CD4-positive, alpha-beta T cell (primary cell): ENCODE measurements at regions not wholly inside any gene's neighbourhood (a gene's known extent, or its start where the extent isn't known, plus 50 kb on each side); places are given as distances from the start of the nearest gene placed in this dataset.

Experiments used
- ATAC-seq: fragments of 200-7000 bp; cut with Tn5 transposase; one replicate; pipeline ENCODE4 v1.10.0; 2022; ENCODE audit warnings: mild to moderate bottlenecking; ENCODE audit not compliant: poor library complexity
- CTCF ChIA-PET: fragments of 350-600 bp; sonication (Branson Sonifier 250); formaldehyde crosslinking; loops from one replicate; lab custom pipeline; 2021; ENCODE audit warnings: antibody characterized with exemption, inconsistent platforms; lab: Charles Lee
- POLR2A ChIA-PET: fragments of 350-600 bp; sonication (Branson Sonifier 250); formaldehyde crosslinking; loops from one replicate; lab custom pipeline; 2021; ENCODE audit warnings: antibody characterized with exemption, inconsistent platforms; lab: Charles Lee
- DNase-seq, 14 experiments: peaks; one replicate each; pipeline ENCODE4 v3.0.0-alpha.2; 2013 to 2020; ENCODE audit warnings: mixed read lengths in 2 of 14
- H3K27ac ChIP-seq, 2 donors: one replicate each; pipeline versions ENCODE4 v1.5.1 to v1.7.0; 2013; ENCODE audit warnings: low read length in 2 of 2, low read depth in 1 of 2, mild to moderate bottlenecking in 1 of 2
- H3K27me3 ChIP-seq, 2 experiments: 1 replicate in 1 of 2; 2 replicates in 1 of 2; pipeline versions ENCODE4 v1.6.1 to v1.7.0; 2013; ENCODE audit warnings: low read length in 2 of 2, control low read depth in 1 of 2, mild to moderate bottlenecking in 1 of 2, moderate library complexity in 1 of 2; ENCODE audit not compliant: insufficient read depth in 2 of 2, control insufficient read depth in 1 of 2
- H3K36me3 ChIP-seq: one replicate; pipeline ENCODE4 v1.6.1; 2013; ENCODE audit warnings: low read length, control low read depth; ENCODE audit not compliant: insufficient read depth
- H3K4me1 ChIP-seq: one replicate; pipeline ENCODE4 v1.6.1; 2013; ENCODE audit warnings: low read length, control low read depth; ENCODE audit not compliant: insufficient read depth
- H3K4me3 ChIP-seq: one replicate; pipeline ENCODE4 v1.5.1; 2013; ENCODE audit warnings: mild to moderate bottlenecking, low read length, moderate library complexity
- H3K9me3 ChIP-seq, 2 experiments: 1 replicate in 1 of 2; 2 replicates in 1 of 2; pipeline versions ENCODE4 v1.6.1 to v1.7.0; 2013; ENCODE audit warnings: low read length in 2 of 2, mild to moderate bottlenecking in 2 of 2, control low read depth in 1 of 2, moderate library complexity in 1 of 2; ENCODE audit not compliant: control insufficient read depth in 1 of 2, insufficient read depth in 1 of 2
- H3K27ac Mint-ChIP-seq: one replicate; pipeline ENCODE4 v1.8.0; 2020; ENCODE audit warnings: mixed read lengths
- H3K27me3 Mint-ChIP-seq: one replicate; pipeline ENCODE4 v1.8.0; 2021; ENCODE audit warnings: mixed read lengths
- H3K36me3 Mint-ChIP-seq: one replicate; pipeline ENCODE4 v1.8.0; 2021; ENCODE audit warnings: low read depth, mixed read lengths
- H3K4me1 Mint-ChIP-seq: one replicate; pipeline ENCODE4 v1.8.0; 2021; ENCODE audit warnings: low read depth, mixed read lengths
- H3K4me3 Mint-ChIP-seq: one replicate; pipeline ENCODE4 v1.8.0; 2020; ENCODE audit warnings: mild to moderate bottlenecking, mixed read lengths
- H3K9me3 Mint-ChIP-seq: one replicate; pipeline ENCODE4 v1.8.0; 2020; ENCODE audit warnings: mixed read lengths
- intact Hi-C, 2 experiments: fragments of 100-400 bp; cut with DNase I in 1 of 2; cut with micrococcal nuclease in 1 of 2; formaldehyde crosslinking; loops; one replicate each; pipeline versions ENCODE4 v1.15.1 to v1.9.0; 2023 to 2025; cut with DNase I, micrococcal nuclease
- TF ChIP-seq, protein P1 (sequence below): fragments of 200-600 bp; IDR thresholded peaks from one replicate; pipeline ENCODE4 v1.8.0; 2022; ENCODE audit warnings: antibody characterized with exemption, mild to moderate bottlenecking

GRCh38 chr18:67305466-67305865 lies 211.1 kb downstream of the DSEL start:
- no peak for DNase-seq
- Histone ChIP-seq H3K27ac (no peak overlapping the region), H3K4me1 (peaks cover 4% of the 10 kb centered on the region), H3K27me3 (no peaks in the 10 kb centered on the region), H3K4me3 (no peak overlapping the region), H3K9me3 (peaks cover 0 to 5% of the 10 kb centered on the region in 2 experiments), H3K36me3 (no peaks in the 10 kb centered on the region)
- POLR2A ChIA-PET: no interaction called here
- H3K4me3 Mint-ChIP-seq: no peak overlapping the region
- H3K27ac Mint-ChIP-seq: no peak overlapping the region
- H3K4me1 Mint-ChIP-seq: peaks cover 17% of the 10 kb centered on the region
- peaks cover 7% of the 10 kb centered on the region for H3K9me3 Mint-ChIP-seq
- ATAC-seq: no peak
- no peaks in the 10 kb centered on the region for H3K27me3 Mint-ChIP-seq
- intact Hi-C loops: no loop called here
- TF ChIP-seq, protein P1, sequence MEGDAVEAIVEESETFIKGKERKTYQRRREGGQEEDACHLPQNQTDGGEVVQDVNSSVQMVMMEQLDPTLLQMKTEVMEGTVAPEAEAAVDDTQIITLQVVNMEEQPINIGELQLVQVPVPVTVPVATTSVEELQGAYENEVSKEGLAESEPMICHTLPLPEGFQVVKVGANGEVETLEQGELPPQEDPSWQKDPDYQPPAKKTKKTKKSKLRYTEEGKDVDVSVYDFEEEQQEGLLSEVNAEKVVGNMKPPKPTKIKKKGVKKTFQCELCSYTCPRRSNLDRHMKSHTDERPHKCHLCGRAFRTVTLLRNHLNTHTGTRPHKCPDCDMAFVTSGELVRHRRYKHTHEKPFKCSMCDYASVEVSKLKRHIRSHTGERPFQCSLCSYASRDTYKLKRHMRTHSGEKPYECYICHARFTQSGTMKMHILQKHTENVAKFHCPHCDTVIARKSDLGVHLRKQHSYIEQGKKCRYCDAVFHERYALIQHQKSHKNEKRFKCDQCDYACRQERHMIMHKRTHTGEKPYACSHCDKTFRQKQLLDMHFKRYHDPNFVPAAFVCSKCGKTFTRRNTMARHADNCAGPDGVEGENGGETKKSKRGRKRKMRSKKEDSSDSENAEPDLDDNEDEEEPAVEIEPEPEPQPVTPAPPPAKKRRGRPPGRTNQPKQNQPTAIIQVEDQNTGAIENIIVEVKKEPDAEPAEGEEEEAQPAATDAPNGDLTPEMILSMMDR: no peak
- peaks cover 8% of the 10 kb centered on the region for H3K36me3 Mint-ChIP-seq
- CTCF ChIA-PET: no interaction called here

DNA sequence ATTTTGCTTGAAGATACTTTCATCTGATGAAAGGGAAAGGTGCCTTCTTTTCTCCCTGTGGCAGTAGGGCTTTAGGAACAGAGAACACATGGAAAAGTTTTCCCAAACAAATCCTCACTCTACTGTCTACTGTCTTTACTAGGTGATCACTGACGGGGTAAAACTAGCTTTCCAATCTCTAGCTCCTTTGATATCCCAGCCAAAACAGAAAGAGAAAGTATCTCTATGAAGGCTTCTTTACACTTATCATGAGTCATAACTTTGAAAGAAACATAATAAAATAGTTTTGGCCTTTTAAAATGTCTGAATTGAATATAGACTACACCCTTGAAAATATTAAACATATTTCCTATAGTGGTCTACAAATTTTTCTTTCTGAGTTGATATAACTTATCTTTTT lies 214.5 kb downstream of the DSEL start:
- DNase-seq (peak in 2 of 14 experiments; percentile 4 to 52), ATAC-seq (peak; percentile 26)
- Histone ChIP-seq H3K4me1 (peaks cover 4% of the 10 kb centered on the region), H3K36me3 (no peaks in the 10 kb centered on the region), H3K9me3 (peaks cover 0 to 9% of the 10 kb centered on the region in 2 experiments), H3K27ac (no peak overlapping the region), H3K27me3 (no peaks in the 10 kb centered on the region), H3K4me3 (no peak overlapping the region)
- Mint-ChIP-seq H3K27me3 (no peaks in the 10 kb centered on the region), H3K4me3 (peak overlapping the region; percentile 59), H3K27ac (peak overlapping the region; percentile 57), H3K4me1 (peaks cover 17% of the 10 kb centered on the region), H3K9me3 (peaks cover 9% of the 10 kb centered on the region), H3K36me3 (peaks cover 8% of the 10 kb centered on the region)
- intact Hi-C loops: no loop called here
- ChIA-PET CTCF (no interaction called here), POLR2A (no interaction called here)
- TF ChIP-seq, protein P1: no peak

DNA sequence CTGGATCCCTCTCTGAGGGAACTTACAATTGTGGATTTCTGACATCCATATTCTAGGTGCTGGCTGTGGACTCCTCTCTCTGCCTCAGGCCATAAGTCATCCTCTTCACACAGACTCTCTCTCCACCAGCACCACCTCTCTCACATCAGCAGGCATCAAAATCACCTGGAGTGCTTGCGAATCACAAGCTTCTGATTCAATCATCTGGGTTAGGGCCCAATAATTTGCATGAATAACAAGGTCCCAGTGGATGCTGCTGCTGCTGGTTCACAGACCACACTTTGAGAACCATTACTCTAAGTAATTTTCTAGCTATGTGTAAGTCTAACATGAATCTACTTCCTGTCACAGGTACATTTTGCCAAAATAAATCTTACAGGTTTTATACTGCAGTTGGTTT lies 214.9 kb downstream of the DSEL start:
- H3K27ac ChIP-seq: no peak overlapping the region
- no peaks in the 10 kb centered on the region for H3K27me3 ChIP-seq
- intact Hi-C loops: no loop called here
- Mint-ChIP-seq H3K4me3 (no peak overlapping the region), H3K9me3 (peaks cover 9% of the 10 kb centered on the region), H3K27ac (peak overlapping the region; percentile 57), H3K27me3 (no peaks in the 10 kb centered on the region), H3K4me1 (peaks cover 17% of the 10 kb centered on the region), H3K36me3 (peaks cover 8% of the 10 kb centered on the region)
- CTCF ChIA-PET: no interaction called here
- ATAC-seq (no peak), DNase-seq (peak in 3 of 14 experiments; percentile 4 to 24 (median 6))
- peaks cover 4% of the 10 kb centered on the region for H3K4me1 ChIP-seq
- POLR2A ChIA-PET: no interaction called here
- TF ChIP-seq, protein P1: no peak
- peaks cover 0 to 9% of the 10 kb centered on the region in 2 experiments for H3K9me3 ChIP-seq
- no peak overlapping the region for H3K4me3 ChIP-seq
- H3K36me3 ChIP-seq: no peaks in the 10 kb centered on the region
